H1 (cell line): ENCODE measurements at regions not wholly inside any gene's neighbourhood (a gene's known extent, or its start where the extent isn't known, plus 50 kb on each side); places are given as distances from the start of the nearest gene placed in this dataset.
A peak's percentile ranks its signal among the peaks of the same experiment; 100 is the strongest.
"Not testable (repeated sequence)": the region's sequence is repeated elsewhere in the genome, so short reads cannot be mapped to it uniquely, and the experiment has no call there.

Experiments
- POLR2AphosphoS5 ChIP-seq: IDR thresholded peaks from 2 replicates; pipeline ENCODE4 v1.6.1; 2011; ENCODE audit warnings: low read depth, low read length
- SIN3A ChIP-seq, 2 experiments: IDR thresholded peaks in 1 of 2; conservative IDR thresholded peaks in 1 of 2; 2 replicates each; pipeline ENCODE4 v1.6.1; 2011 to 2012; ENCODE audit warnings: low read length in 2 of 2, improper control_type of control experiment in 1 of 2, low read depth in 1 of 2, mild to moderate bottlenecking in 1 of 2
- SP4 ChIP-seq: IDR thresholded peaks from 2 replicates; pipeline ENCODE4 v1.6.1; 2012; ENCODE audit warnings: low read length, inconsistent platforms
- SRF ChIP-seq: IDR thresholded peaks from 2 replicates; pipeline ENCODE4 v1.6.1; 2011; ENCODE audit warnings: mild to moderate bottlenecking, low read depth, low read length, moderate library complexity
- TAF1 ChIP-seq: IDR thresholded peaks from 2 replicates; pipeline ENCODE4 v1.6.1; 2011; ENCODE audit warnings: mild to moderate bottlenecking, low read depth, low read length
- TF ChIP-seq, protein P1 (sequence below), 3 experiments: IDR thresholded peaks; 1 replicate in 2 of 3; 2 replicates in 1 of 3; pipeline versions ENCODE4 v1.5.1 to v1.6.1; 2011; ENCODE audit warnings: low read length in 3 of 3, mild to moderate bottlenecking in 3 of 3, inconsistent platforms in 2 of 3, low read depth in 1 of 3, moderate library complexity in 1 of 3; ENCODE audit not compliant: insufficient read depth in 1 of 3; ENCODE audit errors: control extremely low read depth in 1 of 3
- TF ChIP-seq, protein P2 (sequence below): IDR thresholded peaks from 2 replicates; pipeline ENCODE4 v1.6.1; 2012; ENCODE audit warnings: inconsistent platforms

DNA sequence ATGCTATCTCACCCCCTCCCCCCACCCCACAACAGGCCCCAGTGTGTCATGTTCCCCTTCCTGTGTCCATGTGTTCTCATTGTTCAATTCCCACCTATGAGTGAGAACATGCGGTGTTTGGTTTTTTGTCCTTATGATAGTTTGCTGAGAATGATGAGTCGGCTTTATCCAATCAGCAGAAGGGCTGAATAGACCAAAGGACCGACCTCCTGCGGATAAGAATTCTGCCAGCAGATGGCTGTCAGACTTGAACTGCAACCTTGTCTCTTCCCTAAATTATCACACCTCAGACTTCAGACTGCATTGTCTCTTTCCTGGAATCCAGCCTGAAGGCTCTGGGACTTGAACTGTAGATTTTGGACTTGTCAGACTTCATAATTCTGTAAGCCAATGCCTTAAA is 853.4 kb downstream of the TRAM1L1 start:
- TF ChIP-seq, protein P1, sequence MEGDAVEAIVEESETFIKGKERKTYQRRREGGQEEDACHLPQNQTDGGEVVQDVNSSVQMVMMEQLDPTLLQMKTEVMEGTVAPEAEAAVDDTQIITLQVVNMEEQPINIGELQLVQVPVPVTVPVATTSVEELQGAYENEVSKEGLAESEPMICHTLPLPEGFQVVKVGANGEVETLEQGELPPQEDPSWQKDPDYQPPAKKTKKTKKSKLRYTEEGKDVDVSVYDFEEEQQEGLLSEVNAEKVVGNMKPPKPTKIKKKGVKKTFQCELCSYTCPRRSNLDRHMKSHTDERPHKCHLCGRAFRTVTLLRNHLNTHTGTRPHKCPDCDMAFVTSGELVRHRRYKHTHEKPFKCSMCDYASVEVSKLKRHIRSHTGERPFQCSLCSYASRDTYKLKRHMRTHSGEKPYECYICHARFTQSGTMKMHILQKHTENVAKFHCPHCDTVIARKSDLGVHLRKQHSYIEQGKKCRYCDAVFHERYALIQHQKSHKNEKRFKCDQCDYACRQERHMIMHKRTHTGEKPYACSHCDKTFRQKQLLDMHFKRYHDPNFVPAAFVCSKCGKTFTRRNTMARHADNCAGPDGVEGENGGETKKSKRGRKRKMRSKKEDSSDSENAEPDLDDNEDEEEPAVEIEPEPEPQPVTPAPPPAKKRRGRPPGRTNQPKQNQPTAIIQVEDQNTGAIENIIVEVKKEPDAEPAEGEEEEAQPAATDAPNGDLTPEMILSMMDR (IDR thresholded peaks at IDR 0.05; ENCODE audit: control extremely low read depth in 1 of 3, insufficient read depth in 1 of 3, low read depth in 1 of 3, low read length in 3 of 3): peak in 1 of 3 experiments; percentile 17; a peak in 1 of 4 replicates
- not testable (repeated sequence) for TF ChIP-seq POLR2AphosphoS5; SP4; SRF; TAF1; SIN3A (conservative IDR thresholded peaks at IDR 0.05 in 1 of 2, IDR thresholded peaks at IDR 0.05 in 1 of 2; ENCODE audit: low read depth in 1 of 2, low read length in 2 of 2)
- TF ChIP-seq, protein P2, sequence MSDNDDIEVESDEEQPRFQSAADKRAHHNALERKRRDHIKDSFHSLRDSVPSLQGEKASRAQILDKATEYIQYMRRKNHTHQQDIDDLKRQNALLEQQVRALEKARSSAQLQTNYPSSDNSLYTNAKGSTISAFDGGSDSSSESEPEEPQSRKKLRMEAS: not testable (repeated sequence)
